Tibial artery (tissue), 4 donors: ENCODE measurements at regions not wholly inside any gene's neighbourhood (a gene's known extent, or its start where the extent isn't known, plus 50 kb on each side); places are given as distances from the start of the nearest gene placed in this dataset.
A peak's percentile ranks its signal among the peaks of the same experiment; 100 is the strongest.

Source experiments
- DNase-seq, 2 donors: peaks; one replicate each; pipeline ENCODE4 v3.0.0-alpha.2; 2019
- H3K27ac ChIP-seq, 2 donors: fragments of 200-600 bp; sonication (generic) in 1 of 2; 1 replicate in 1 of 2; 2 replicates in 1 of 2; pipeline ENCODE4 v1.5.1; 2018 to 2019; ENCODE audit warnings: mild to moderate bottlenecking in 1 of 2
- H3K27me3 ChIP-seq, 2 donors: fragments of 200-600 bp; sonication (generic) in 1 of 2; one replicate each; pipeline versions ENCODE4 v1.5.1 to v1.6.0; 2016 to 2019
- H3K36me3 ChIP-seq, 3 donors: fragments of 200-600 bp; sonication (generic) in 2 of 3; one replicate each; pipeline ENCODE4 v1.5.1; 2016 to 2019; ENCODE audit warnings: mild to moderate bottlenecking in 2 of 3
- H3K4me1 ChIP-seq, 4 donors: fragments of 200-600 bp; sonication (generic) in 2 of 4; 1 replicate in 3 of 4; 2 replicates in 1 of 4; pipeline ENCODE4 v1.5.1; 2016 to 2019
- H3K4me3 ChIP-seq, 2 donors: fragments of 200-600 bp; sonication (generic) in 1 of 2; 1 replicate in 1 of 2; 2 replicates in 1 of 2; pipeline ENCODE4 v1.5.1; 2018 to 2019; ENCODE audit warnings: mild to moderate bottlenecking in 2 of 2
- H3K9me3 ChIP-seq, 3 donors: fragments of 200-600 bp; sonication (generic) in 1 of 3; one replicate each; pipeline ENCODE4 v1.5.1; 2016 to 2019
- intact Hi-C: fragments of 100-400 bp; cut with DNase I; formaldehyde crosslinking; loops from one replicate; pipeline ENCODE4 v1.15.0; 2023; ENCODE audit warnings: low total_unique reads
- TF ChIP-seq, protein P1 (sequence below), 2 experiments: fragments of 200-600 bp in 1 of 2; fragments of 450-650 bp in 1 of 2; IDR thresholded peaks; one replicate each; pipeline ENCODE4 v1.5.1; 2017 to 2019; ENCODE audit warnings: antibody characterized with exemption in 2 of 2, mild to moderate bottlenecking in 1 of 2, moderate library complexity in 1 of 2

DNA sequence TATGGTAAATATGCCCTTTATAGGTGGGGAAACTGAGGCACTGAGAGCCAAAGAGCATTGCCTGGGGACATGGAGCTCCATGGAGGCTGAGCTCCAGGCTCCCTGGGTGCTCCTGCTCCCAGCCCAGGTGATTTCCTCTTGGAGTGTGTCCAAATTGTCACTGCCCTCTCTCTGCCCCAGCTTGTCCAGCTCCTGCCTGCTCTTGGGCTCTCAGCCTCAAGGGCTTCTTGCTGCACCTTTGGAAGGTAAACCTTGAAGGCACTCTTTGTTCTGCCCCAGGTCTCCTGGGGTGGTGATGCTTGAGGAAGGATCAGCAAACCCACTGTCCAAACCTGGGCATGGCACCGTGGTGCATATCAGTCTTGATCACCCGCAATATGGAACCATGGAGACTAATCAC is 166.1 kb downstream of the RPS24 start:
- intact Hi-C loops, result no loop called here
- no peaks in the 10 kb centered on the region for H3K36me3 ChIP-seq

DNA sequence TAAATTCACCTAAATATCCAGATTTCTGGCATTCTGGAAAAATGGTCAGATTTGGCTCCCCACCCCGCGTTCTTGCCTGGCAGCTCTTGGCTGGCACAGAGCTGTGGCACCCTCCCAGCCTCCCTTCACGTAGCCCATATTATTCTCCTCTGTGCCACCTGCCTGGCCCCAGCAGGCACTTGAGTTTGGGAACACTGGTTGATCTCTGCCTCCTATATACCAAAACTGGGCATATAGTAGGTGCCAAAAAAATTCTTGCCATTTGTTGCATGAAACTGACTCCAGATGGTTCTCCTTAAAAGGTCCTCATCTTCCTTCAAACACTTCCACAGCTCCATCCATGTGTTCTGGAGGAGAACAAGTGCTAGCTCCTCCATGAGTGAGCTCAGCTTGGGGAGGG is 167.0 kb downstream of the RPS24 start:
- H3K4me3 ChIP-seq, result no peak overlapping the region
- H3K9me3 ChIP-seq, result no peaks in the 10 kb centered on the region
- no peak overlapping the region for H3K27ac ChIP-seq
- peaks cover 0 to 20% (median 13%) of the 10 kb centered on the region in 4 donors for H3K4me1 ChIP-seq
- TF ChIP-seq, protein P1, sequence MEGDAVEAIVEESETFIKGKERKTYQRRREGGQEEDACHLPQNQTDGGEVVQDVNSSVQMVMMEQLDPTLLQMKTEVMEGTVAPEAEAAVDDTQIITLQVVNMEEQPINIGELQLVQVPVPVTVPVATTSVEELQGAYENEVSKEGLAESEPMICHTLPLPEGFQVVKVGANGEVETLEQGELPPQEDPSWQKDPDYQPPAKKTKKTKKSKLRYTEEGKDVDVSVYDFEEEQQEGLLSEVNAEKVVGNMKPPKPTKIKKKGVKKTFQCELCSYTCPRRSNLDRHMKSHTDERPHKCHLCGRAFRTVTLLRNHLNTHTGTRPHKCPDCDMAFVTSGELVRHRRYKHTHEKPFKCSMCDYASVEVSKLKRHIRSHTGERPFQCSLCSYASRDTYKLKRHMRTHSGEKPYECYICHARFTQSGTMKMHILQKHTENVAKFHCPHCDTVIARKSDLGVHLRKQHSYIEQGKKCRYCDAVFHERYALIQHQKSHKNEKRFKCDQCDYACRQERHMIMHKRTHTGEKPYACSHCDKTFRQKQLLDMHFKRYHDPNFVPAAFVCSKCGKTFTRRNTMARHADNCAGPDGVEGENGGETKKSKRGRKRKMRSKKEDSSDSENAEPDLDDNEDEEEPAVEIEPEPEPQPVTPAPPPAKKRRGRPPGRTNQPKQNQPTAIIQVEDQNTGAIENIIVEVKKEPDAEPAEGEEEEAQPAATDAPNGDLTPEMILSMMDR (IDR thresholded peaks at IDR 0.05), result no peak
- no peak for DNase-seq
- H3K27me3 ChIP-seq, result no peaks in the 10 kb centered on the region
- intact Hi-C loops, result no loop called here
- H3K36me3 ChIP-seq, result no peaks in the 10 kb centered on the region

More for the DNA sequence above, 166.1 kb downstream of the RPS24 start:
- TF ChIP-seq, protein P1 (IDR thresholded peaks at IDR 0.05), result no peak
- Histone ChIP-seq H3K9me3 (no peaks in the 10 kb centered on the region), H3K4me1 (peaks cover 0 to 13% (median 10%) of the 10 kb centered on the region in 4 donors), H3K4me3 (no peak overlapping the region), H3K27me3 (no peaks in the 10 kb centered on the region), H3K27ac (no peak overlapping the region)
- DNase-seq, result no peak

DNA sequence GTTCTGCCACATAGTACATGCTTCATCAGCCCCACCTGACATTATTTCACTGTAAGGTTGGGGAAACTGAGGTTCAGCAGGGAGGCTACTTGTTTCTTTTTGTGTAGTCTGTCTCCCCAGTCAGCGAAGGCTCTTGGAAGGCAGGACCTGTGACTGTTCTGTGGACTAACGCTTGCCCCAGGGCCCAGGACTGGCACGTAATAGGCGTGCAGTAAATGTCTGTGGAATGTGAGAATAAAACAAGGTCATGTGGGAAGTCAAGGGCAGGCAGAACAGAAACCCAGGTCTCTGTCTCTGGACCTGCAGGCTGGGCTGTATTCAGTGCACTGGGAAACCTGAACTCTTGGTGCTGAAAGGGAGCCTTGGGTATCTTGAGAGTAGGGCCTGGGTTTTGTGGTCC is 168.7 kb downstream of the RPS24 start:
- TF ChIP-seq, protein P1 (IDR thresholded peaks at IDR 0.05), result no peak
- DNase-seq, result no peak
- Histone ChIP-seq H3K36me3 (no peaks in the 10 kb centered on the region), H3K27me3 (no peaks in the 10 kb centered on the region), H3K9me3 (no peaks in the 10 kb centered on the region), H3K4me1 (peaks cover 0 to 21% (median 13%) of the 10 kb centered on the region in 4 donors), H3K27ac (no peak overlapping the region), H3K4me3 (no peak overlapping the region)
- intact Hi-C loops, result no loop called here

DNA sequence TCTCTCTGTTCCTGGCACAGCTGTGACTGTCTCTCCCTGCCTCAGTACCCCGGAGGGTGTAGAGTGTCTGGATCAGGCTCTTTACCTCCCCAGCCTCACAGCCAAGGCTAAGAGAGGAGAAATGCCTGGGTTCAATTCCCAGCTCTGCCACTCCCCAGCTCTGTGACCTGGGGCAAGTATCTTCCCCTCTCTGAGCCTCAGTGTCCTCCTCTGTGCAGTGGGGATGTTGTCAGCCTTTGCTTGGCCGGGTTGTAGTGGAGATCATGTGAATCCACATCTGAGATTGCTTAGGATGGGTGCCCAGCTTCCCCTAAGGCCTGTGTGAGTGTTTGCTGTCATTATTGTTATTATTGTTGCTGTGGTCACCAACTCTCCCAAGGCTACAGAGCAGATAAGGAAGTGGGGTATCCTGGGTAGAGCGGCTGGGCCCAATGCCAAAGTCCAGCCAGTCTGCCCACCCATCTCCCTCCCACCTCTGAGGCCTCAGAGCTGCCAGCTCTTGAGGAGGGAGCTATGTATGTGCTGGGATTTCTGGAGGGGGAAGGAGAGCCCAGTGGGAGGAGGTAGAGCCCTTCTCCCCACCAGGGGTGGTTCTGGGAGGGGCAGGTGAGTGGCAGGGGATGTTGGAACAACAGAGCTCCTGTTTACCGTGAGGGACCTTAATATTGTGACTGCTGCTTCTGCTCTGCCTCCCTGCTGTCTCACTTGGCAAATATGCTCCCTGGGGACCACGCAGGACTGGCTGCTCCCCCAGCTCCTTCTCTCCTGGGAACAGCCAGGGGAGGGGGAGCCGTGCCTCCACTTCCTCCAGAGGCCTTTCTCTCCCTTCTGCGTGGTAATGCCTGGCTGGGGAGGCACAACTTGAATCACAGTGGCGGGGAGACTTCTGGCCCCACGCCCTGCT is 170.5 kb downstream of the RPS24 start:
- peak in 1 of 2 donors; percentile 82 for DNase-seq
- Histone ChIP-seq H3K4me3 (no peak overlapping the region), H3K36me3 (no peaks in the 10 kb centered on the region), H3K27me3 (no peaks in the 10 kb centered on the region), H3K27ac (peak overlapping the region; percentile 46 to 66), H3K9me3 (no peaks in the 10 kb centered on the region), H3K4me1 (peaks cover 0 to 21% (median 13%) of the 10 kb centered on the region in 4 donors)
- intact Hi-C loops, result no loop called here
- TF ChIP-seq, protein P1 (IDR thresholded peaks at IDR 0.05), result peak in 1 of 2 experiments; percentile 11

DNA sequence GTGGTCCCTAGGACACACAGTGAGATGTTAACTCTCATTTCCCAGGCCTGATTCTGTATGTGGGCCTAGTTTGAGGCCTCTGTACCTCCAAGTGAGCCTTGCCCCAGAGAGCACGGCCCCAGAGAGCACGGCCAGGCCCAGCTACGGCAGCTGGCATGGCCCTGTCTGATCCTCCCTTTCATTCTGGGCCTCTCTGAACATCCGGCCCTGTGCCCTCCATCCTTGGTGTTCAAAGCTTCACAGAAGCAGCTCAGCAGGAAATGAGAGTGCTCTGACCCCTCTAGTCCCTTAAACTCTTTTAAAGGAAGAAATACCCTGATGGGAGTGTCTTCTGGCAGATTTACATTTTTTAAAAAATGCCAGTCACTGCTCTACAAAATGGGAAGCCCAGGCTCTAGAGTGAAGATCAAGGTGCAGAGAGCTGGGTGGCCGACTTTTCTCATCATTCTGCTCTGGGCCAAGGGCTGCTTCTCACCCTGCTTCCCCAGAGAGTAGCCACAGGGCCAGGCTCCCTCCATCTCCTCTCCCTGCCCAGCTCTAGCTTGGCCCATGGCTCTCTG is 171.9 kb downstream of the RPS24 start:
- intact Hi-C loops, result loop anchor here (5.0 kb wide), 1 partner anchor 992 kb away; no protein-coding TSS in a partner anchor
- Histone ChIP-seq H3K27me3 (no peaks in the 10 kb centered on the region), H3K36me3 (no peaks in the 10 kb centered on the region), H3K27ac (peak overlapping the region; percentile 46 to 66), H3K4me3 (no peak overlapping the region), H3K9me3 (no peaks in the 10 kb centered on the region), H3K4me1 (peaks cover 0 to 21% (median 13%) of the 10 kb centered on the region in 4 donors)
- TF ChIP-seq, protein P1 (IDR thresholded peaks at IDR 0.05), result no peak
- DNase-seq, result no peak
